ENCODE measurements at regions not wholly inside any gene's neighbourhood (a gene's known extent, or its start where the extent isn't known, plus 50 kb on each side); places are given as distances from the start of the nearest gene placed in this dataset.

- no peaks in the 10 kb centered on the region; the same call in 1 of the 2 replicates for H3K27me3 ChIP-seq (ENCODE audit: insufficient read depth, low read length)
- no peaks in the 10 kb centered on the region for H3K79me2 ChIP-seq (ENCODE audit: insufficient read depth, low read length)
- H4K20me1 ChIP-seq (ENCODE audit: control insufficient read depth, insufficient read depth, insufficient read length): no peaks in the 10 kb centered on the region
- no peak overlapping the region for H2BK5ac ChIP-seq (ENCODE audit: insufficient read length, low read length)
- H4K5ac ChIP-seq (ENCODE audit: insufficient read length, low read depth, low read length): no peak overlapping the region
- H3K18ac ChIP-seq (ENCODE audit: insufficient read length, low read depth, low read length): no peak overlapping the region
- H2BK15ac ChIP-seq (ENCODE audit: low read depth, low read length): no peak overlapping the region
- H2AK5ac ChIP-seq (ENCODE audit: insufficient read length, low read length): no peak overlapping the region
- no peak overlapping the region for H2BK120ac ChIP-seq (ENCODE audit: low read depth, low read length, poor library complexity, severe bottlenecking)
- Mint-ChIP-seq H3K36me3 (ENCODE audit: insufficient read depth in 1 of 3, low read depth in 3 of 3) (no peaks in the 10 kb centered on the region; a peak in 1 of 7 replicates), H3K4me3 (no peak overlapping the region), H3K9me3 (peaks cover 0 to 2% of the 10 kb centered on the region in 2 experiments; a peak in 2 of 5 replicates), H3K27me3 (ENCODE audit: low read depth) (peaks cover 38% of the 10 kb centered on the region), H3K4me1 (peaks cover 8 to 9% of the 10 kb centered on the region in 2 experiments; a peak in 3 of 4 replicates), H3K27ac (no peak overlapping the region)
- H3T11ph ChIP-seq (ENCODE audit: low read length): no peak overlapping the region
- H3K27ac ChIP-seq (ENCODE audit: insufficient read length, low read depth, low read length): no peak overlapping the region
- no peak for DNase-seq
- no peak overlapping the region for H3K14ac ChIP-seq (ENCODE audit: insufficient read depth, low read length)
- no peak overlapping the region for H4K91ac ChIP-seq (ENCODE audit: insufficient read length, low read depth, low read length)
- H4K8ac ChIP-seq (replicated peaks; ENCODE audit: insufficient read length, low read depth, low read length): no peak overlapping the region
- no CpG with 5 or more reads among the region's 8 CpGs for WGBS (ENCODE audit: extremely low coverage, insufficient read length, low lambda C conversion rate)
- no peak overlapping the region for H2BK12ac ChIP-seq (ENCODE audit: insufficient read length, low read depth, low read length)
- H3K23ac ChIP-seq (ENCODE audit: insufficient read length, low read depth, low read length): peak overlapping the region; percentile 63
- H2AFZ ChIP-seq (ENCODE audit: low read length): no peak overlapping the region
- no peak overlapping the region for H2BK20ac ChIP-seq (ENCODE audit: low read depth, low read length, poor library complexity, severe bottlenecking)
- no peak for TF ChIP-seq CTCF (conservative IDR thresholded peaks at IDR 0.05)
- no peak overlapping the region for H3K4me2 ChIP-seq (ENCODE audit: insufficient read depth, insufficient read length, low read length)
- H3K9ac ChIP-seq (ENCODE audit: extremely low read depth, insufficient read length, low read length): no peak overlapping the region
- H3K4ac ChIP-seq (ENCODE audit: low read depth, low read length): no peak overlapping the region
- no peak overlapping the region for H3K56ac ChIP-seq (ENCODE audit: insufficient read length, low read depth, low read length)
- no peaks in the 10 kb centered on the region for H3K4me1 ChIP-seq (ENCODE audit: insufficient read depth, low read length)
- H3K79me1 ChIP-seq (ENCODE audit: insufficient read depth, low read depth, low read length, poor library complexity, severe bottlenecking): no peaks in the 10 kb centered on the region
- H3K9me3 ChIP-seq (ENCODE audit: control insufficient read depth, low read depth, low read length): no peaks in the 10 kb centered on the region
- H3K23me2 ChIP-seq (ENCODE audit: insufficient read length, low read depth, low read length, poor library complexity, severe bottlenecking): peaks cover 11% of the 10 kb centered on the region
Observed at GRCh38 chr10:42937649-42938180, 139.2 kb upstream of the RET start.

Measured in H9 (cell line).